Stimulated activated CD4-positive, alpha-beta T cell treated with anti-CD3 and anti-CD28 coated beads, Interleukin-12 subunit alpha, Interleukin-12 subunit beta, amount 100 ng/mL, for 48 hours (primary cell): ENCODE measurements at regions not wholly inside any gene's neighbourhood (a gene's known extent, or its start where the extent isn't known, plus 50 kb on each side); places are given as distances from the start of the nearest gene placed in this dataset.

Source experiments
- DNase-seq, 3 donors: peaks; one replicate each; pipeline ENCODE4 v3.0.0-alpha.2; 2020; ENCODE audit warnings: low read depth in 2 of 3, low spot score in 1 of 3

- no peak for DNase-seq
Observed at GRCh38 chr15:62462268-62462667, 297.2 kb upstream of the C2CD4B start.

DNA sequence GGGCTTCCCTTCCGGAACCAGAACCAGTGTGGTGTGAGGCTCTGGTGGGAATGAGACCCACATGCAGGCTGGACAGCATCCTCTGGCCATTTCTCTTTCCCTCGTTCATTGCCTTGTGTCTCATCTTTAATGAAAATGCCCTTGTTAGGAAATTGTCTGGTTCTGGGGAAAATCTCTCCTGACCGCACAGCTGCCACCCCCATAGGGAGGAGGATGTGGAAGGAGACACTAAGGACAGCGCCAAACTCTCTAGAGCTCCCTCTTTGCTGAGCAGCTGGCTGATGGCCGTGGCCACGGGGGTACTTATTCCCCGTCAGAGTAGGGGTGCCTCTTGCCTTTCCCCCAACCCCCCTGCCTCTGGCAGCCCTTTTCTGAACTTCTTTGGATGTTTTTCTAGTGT is 297.6 kb upstream of the C2CD4B start:
- no peak for DNase-seq

DNA sequence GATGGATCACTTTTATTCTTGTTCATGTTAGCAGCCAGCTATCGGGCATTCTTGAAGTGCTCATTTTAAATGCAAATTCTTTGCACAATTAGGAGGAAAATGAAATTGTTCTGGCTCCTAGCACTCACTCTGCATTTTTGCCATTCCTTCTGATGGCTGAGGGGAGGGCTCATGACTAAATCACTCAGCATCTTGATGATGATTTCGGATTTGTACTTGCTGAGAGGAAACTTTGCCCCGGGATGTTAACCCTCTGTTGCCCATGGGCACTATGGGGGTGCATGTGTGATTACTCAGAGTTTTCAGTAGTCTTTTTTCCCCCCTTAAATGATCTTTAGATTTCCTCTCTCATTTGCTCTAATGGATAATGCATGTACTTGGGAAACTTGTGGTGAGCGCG is 299.6 kb upstream of the C2CD4B start:
- DNase-seq: no peak

GRCh38 chr15:62465173-62465572 is 300.1 kb upstream of the C2CD4B start:
- DNase-seq: no peak

GRCh38 chr15:62469478-62469873 is 304.4 kb upstream of the C2CD4B start:
- DNase-seq: no peak

DNA sequence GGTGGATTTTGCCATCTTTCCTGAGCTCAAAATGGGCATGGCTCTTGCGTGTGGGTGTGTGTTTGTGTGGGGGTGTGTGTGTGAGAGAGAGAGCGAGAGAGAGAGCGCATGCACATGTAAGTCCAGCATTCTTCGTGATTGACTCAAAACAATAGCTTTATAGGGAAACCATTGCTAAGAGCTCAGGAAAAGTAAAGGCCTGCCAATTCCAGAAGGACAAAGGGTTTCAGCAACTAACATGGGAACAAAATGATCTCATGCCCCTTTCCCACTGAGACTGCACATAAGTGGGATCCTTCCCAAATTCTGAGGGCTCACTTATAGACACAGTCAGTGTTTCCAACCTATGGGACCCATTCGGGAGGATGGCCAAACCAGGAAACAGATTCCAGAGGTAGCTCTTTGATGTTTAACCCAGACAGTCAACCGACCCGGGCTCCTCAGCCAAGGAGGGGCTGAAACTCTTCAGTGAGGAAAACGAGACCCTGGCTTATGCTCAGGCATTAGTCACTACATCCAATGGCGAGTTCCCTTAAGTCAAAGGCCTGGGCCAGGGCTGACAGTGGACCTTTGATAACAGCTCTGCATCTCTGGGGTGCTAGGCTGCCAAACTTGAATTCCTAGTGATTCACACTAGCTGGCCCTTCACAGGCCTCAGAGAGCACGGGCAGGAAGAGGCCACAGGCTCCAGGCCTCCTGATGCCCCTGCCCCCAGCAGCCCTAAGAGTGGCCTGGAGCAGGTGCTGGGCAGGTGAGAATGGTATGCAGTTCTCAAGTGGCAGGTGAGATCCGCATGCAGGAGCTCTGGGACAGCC is 305.0 kb upstream of the C2CD4B start:
- no peak for DNase-seq

DNA sequence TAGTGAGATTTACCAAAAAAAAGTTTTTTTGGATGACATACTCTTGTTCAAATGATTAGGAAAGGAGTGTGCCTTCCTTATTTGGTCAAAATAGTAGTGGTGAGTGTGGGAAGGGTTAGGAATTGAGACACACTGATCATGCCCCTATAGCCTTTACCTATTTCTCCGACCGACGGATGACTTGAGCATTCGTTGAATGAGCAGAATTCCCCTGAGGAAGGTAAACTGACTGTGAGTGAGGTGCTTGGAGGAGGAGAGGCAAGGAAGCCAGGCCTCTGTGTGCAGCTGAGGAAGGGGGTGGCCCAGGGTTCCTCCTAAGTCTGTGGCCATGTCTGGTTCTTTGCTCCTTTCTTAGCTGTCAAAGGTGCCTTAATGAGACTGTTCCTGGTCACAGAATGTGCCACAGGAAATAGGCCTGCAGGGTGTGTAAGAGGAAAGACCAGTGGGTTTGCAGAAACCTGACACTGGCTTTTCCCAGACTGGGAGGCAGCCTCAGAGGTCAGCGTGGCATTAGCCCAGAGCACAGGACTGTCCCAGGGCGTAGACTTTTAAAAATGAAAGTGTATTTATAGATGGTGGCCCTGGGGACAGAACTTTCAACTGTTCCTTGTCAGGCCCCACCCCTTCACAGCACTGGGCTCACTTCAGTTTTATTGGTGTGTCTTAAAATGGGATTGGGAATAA is 307.7 kb upstream of the C2CD4B start:
- no peak for DNase-seq

DNA sequence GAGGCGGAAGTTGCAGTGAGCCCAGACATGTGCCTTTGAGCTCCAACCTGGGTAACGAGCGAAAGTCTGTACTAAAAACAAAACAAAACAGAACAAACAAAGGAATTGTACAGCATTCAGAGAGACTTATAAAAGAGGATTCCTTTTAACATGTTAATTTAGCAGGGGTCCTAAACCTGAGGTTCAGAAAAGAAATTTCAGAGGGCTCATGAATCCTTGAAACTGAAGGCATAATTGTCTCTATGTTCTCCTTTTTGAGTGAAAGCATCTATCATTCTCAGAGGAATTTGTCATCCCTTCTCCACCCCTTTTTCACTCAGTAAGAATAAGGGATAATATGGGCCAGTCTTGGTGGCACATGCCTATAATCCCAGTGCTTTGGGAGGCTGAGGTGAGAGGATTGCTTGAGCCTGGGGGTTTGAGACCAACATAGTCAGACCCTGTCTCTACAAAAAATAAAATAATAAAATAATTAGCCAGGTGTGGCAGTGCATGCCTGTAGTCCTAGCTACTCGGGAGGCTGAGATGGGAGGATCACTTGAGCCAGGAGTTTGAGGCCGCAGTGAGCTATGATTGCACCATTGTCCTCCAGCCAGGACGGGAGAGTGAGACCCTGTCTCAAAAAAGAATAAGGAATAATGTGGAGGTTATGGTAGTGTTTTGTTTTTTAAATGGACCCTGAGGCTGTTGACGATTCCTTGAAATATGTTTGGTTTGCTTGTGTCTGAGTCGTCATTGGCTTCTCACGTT is 309.1 kb upstream of the C2CD4B start:
- DNase-seq: no peak

DNA sequence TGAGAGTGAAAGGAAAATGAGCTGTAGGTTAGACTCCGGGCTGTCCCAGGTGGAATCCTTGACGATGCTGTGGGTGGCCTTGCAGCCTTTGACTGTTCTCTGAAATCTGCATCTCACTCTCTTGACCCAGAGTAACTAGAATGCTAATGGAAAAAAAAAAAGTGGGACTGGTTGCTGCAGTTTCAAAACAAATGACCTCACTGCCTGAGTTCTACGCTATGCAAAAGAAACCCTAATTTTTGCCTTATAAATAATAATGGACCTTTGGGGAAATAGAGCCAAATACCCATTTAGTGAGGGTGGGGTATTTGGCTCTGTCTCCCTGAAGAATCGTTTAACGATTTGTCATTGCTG is 309.7 kb upstream of the C2CD4B start:
- DNase-seq: no peak

- no peak for DNase-seq
Observed at GRCh38 chr15:62475591-62475990, 310.5 kb upstream of the C2CD4B start.

DNA sequence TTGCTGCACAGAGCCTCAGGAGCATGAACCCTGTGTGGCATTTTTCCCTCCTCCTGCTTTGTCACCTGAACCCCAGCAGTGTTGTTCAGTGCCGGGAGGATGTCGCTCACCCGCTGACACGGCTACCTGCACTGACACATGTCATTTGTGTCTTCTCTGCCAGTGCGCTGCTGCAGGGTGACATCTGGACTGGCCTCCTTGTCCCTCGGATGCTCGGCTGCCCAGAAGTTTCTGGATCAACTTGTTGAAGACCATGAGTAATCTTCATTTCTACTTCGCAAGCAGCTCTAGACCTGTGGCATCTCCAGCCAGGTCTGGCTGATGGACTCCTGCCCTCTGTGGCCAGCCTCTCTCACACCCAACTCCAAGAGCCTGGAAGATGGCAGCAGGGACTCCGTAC is 311.1 kb upstream of the C2CD4B start:
- DNase-seq: no peak

- DNase-seq: no peak
Observed at GRCh38 chr15:62477929-62478328, 312.8 kb upstream of the C2CD4B start.

DNA sequence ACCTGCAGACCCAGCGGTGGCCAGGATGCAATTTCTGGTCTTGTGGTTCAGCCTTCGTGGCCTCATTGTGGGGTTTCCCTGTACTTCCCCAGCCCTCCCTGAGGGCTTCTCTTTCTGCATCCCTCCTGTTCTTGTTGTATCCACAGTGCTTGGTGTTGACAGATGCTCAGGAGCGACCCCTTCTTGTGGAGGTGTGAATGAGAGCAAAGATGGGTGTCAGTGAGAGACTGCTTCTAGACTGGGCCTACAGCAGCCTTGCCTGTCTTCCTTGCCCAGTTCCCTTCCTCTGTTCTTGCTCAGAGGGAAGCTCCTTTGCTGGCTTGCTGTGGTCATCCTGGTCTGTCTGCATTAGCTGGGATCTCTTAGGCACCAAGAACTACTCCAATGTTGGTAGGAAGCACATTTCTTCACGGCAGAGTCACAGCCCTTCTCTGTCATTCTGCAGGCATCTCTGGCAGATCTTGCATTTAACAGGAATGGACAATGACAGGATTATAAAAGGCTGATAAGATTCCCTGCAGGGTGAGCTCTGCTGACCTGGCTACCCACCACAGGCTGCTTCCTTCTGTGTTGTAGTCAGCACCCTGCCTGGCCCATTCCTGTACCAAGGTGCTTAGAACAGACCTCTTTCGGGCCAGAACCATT is 317.8 kb upstream of the C2CD4B start:
- peak in 1 of 3 donors; percentile 2 for DNase-seq

- DNase-seq: no peak
Observed at GRCh38 chr15:62483814-62484213, 318.7 kb upstream of the C2CD4B start.

DNA sequence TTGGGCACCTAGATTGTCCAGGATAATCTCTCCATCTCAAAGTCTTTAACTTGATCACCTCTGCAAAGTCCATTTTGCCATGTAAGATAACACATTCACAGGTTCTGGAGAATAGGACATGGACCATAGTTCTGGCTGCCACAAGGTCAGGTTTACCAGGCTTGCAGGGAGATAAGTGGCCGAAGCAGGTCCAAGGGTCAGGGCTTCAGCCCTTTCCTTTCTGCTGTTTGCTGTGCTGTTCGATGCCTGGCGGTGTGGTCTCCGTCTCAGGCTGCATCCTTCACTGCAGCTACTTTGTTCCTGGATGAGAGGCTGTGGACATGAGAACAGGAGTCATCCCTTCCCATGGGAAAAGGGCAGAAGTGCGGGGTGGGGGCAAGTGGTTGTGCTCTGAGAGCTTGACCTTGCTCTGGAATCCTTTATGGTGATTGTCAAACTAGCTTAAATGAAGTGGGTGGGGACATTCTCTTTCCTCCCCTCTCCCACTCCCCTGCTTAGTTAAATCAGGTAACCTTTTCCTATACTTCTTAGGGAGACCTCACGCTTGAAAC is 320.2 kb upstream of the C2CD4B start:
- DNase-seq: no peak

- DNase-seq: no peak
Observed at GRCh38 chr15:62486041-62486440, 321.0 kb upstream of the C2CD4B start.

GRCh38 chr15:62488387-62488786 is 323.3 kb upstream of the C2CD4B start:
- no peak for DNase-seq

- DNase-seq: no peak
Observed at GRCh38 chr15:62491642-62492041, 326.6 kb upstream of the C2CD4B start.

DNA sequence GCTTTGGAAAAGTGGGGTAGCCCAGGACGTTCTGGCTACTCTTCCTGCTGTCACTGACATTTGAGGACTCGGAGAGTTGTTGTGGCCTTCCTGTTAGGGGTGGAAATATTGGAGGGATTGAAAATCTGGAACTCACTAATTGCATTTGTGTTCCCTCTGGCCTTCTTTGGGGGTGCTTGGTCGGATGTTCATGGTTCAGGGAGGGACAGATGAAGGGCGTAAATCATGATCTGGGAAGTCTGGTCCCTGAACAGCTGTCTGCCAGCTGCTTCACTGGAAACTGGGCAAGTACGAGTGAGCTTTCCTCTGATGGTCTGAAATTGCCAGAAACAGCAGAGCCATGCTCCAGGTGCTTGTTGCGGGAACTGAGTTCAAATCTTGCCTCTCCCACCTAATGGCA is 327.8 kb upstream of the C2CD4B start:
- no peak for DNase-seq

DNA sequence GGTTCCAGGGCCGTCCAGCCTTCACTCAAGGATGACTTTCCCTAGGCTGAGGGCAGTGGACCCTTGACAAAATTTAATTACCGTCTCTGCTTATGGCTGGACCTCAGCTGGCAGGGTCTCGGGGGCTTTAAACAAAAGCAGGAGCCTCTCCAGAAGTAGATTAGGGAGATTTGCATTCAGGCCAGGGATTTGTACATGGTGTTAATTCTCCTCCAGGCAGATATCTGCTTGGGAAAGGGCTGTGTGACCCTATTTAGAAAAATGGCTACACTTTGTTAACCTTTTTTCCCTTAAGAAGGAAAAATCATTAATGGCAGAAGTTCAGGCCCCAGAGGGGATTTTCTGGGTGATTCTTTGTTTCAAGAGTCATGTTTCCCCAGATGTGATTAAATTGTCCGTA is 329.1 kb upstream of the C2CD4B start:
- DNase-seq: no peak
